DOHH2 (cell line): ENCODE measurements at regions not wholly inside any gene's neighbourhood (a gene's known extent, or its start where the extent isn't known, plus 50 kb on each side); places are given as distances from the start of the nearest gene placed in this dataset.
"Not testable (repeated sequence)": the region's sequence is repeated elsewhere in the genome, so short reads cannot be mapped to it uniquely, and the experiment has no call there.

ENCODE experiments used
- H3F3A ChIP-seq: fragments of 200-600 bp; sonication (generic), shearing (Covaris generic); 2 replicates; pipeline ENCODE4 v1.6.0; 2016; ENCODE audit warnings: antibody characterized with exemption, mild to moderate bottlenecking; ENCODE audit not compliant: control insufficient read depth, insufficient read depth
- H3K27ac ChIP-seq: fragments of 200-600 bp; sonication (generic); 2 replicates; pipeline ENCODE4 v1.5.1; 2014; ENCODE audit warnings: low read depth, mild to moderate bottlenecking, low read length, moderate library complexity
- H3K27me3 ChIP-seq: fragments of 200-600 bp; sonication (generic); 2 replicates; pipeline ENCODE4 v1.6.1; 2014; ENCODE audit warnings: mild to moderate bottlenecking, low read length, mixed read lengths; ENCODE audit not compliant: control insufficient read depth
- H3K36me3 ChIP-seq: fragments of 200-600 bp; sonication (generic); 2 replicates; pipeline ENCODE4 v1.6.1; 2014; ENCODE audit warnings: mild to moderate bottlenecking, low read length, moderate library complexity, mixed read lengths; ENCODE audit not compliant: control insufficient read depth
- H3K4me1 ChIP-seq: fragments of 200-600 bp; sonication (generic); 2 replicates; pipeline ENCODE4 v1.6.1; 2014; ENCODE audit warnings: mild to moderate bottlenecking, low read length, mixed read lengths; ENCODE audit not compliant: control insufficient read depth
- H3K4me2 ChIP-seq: fragments of 200-600 bp; sonication (generic); 2 replicates; pipeline ENCODE4 v1.6.0; 2014; ENCODE audit warnings: mild to moderate bottlenecking, low read length, moderate library complexity
- H3K4me3 ChIP-seq: fragments of 200-600 bp; sonication (generic); 2 replicates; pipeline ENCODE4 v1.5.1; 2014; ENCODE audit warnings: mild to moderate bottlenecking, low read length, mixed read lengths
- H3K79me2 ChIP-seq: fragments of 200-600 bp; sonication (generic); 2 replicates; pipeline ENCODE4 v1.6.1; 2014; ENCODE audit warnings: mild to moderate bottlenecking, low read length, mixed read lengths; ENCODE audit not compliant: control insufficient read depth
- H3K9me2 ChIP-seq: fragments of 200-600 bp; sonication (generic); replicated peaks from 2 replicates; pipeline ENCODE4 v1.6.1; 2014; ENCODE audit warnings: mild to moderate bottlenecking, low read length, mixed read lengths; ENCODE audit not compliant: control insufficient read depth
- H3K9me3 ChIP-seq: fragments of 200-600 bp; sonication (generic); 2 replicates; pipeline ENCODE4 v1.6.1; 2014; ENCODE audit warnings: antibody characterized with exemption, low read length, mixed read lengths; ENCODE audit not compliant: control insufficient read depth, insufficient read depth
- H4K20me1 ChIP-seq: fragments of 200-600 bp; sonication (generic); 2 replicates; pipeline ENCODE4 v1.6.0; 2014; ENCODE audit warnings: low read depth, mild to moderate bottlenecking, antibody characterized with exemption, low read length, moderate library complexity; ENCODE audit not compliant: control insufficient read depth, insufficient read depth
- CTCF ChIP-seq: fragments of 200-600 bp; sonication (generic); IDR thresholded peaks from one replicate; pipeline ENCODE4 v1.5.1; 2014; ENCODE audit warnings: antibody characterized with exemption, mild to moderate bottlenecking, low read depth, low read length; ENCODE audit not compliant: poor library complexity, severe bottlenecking
- EZH2phosphoT487 ChIP-seq: fragments of 200-600 bp; sonication (generic); IDR thresholded peaks from 2 replicates; pipeline ENCODE4 v1.6.1; 2017; ENCODE audit warnings: borderline replicate concordance, mild to moderate bottlenecking, antibody characterized with exemption, low read length, moderate library complexity, mixed read lengths

DNA sequence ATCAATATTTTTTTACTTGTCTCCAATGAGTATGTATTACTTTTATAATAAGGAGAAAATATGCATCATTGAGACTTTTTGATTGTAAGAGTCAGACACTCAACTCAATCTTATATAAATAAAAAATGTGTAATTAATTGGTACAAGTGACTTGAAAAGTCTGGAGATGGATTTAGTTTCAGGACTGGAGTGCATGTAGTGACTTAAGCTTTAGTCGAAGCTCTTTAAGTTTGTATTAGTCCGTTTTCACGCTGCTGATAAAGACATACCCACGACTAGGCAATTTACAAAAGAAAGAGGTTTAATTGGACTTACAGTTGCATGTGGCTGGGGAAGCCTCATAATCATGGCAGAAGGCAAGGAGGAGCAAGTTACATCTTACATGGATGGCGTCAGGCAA, 60.7 kb upstream of the NKD1 start:
- no peaks in the 10 kb centered on the region for H3K36me3 ChIP-seq
- H3K79me2 ChIP-seq = no peaks in the 10 kb centered on the region
- no peak overlapping the region for H3K4me2 ChIP-seq
- H3K27ac ChIP-seq = no peak overlapping the region
- no peak for TF ChIP-seq EZH2phosphoT487
- no peak for TF ChIP-seq CTCF
- no peaks in the 10 kb centered on the region for H4K20me1 ChIP-seq
- no peaks in the 10 kb centered on the region for H3F3A ChIP-seq
- H3K4me3 ChIP-seq = no peak overlapping the region
- H3K27me3 ChIP-seq = no peaks in the 10 kb centered on the region
- H3K9me2 ChIP-seq = no peaks in the 10 kb centered on the region
- H3K9me3 ChIP-seq = no peaks in the 10 kb centered on the region; the same call in 1 of the 2 replicates
- no peaks in the 10 kb centered on the region for H3K4me1 ChIP-seq

DNA sequence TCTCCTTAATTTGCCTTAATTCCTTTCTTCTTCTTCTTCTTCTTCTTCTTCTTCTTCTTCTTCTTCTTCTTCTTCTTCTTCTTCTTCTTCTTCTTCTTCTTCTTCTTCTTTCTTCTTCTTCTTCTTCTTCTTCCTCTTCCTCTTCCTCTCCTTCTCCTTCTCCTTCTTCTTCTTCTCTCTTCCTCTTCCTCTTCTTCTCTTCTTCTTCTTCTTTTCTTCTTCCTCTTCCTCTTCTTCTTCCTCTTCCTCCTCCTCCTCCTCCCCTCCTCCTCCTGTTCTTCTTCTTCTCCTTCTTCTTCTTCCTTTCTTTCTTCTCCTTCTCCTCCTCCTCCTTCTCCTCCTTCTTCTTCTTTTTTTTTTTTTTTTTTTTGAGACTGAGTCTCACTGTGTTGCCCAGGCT, 62.0 kb upstream of the NKD1 start:
- H3F3A ChIP-seq, H3K4me1 ChIP-seq, H3K27me3 ChIP-seq, H3K4me2 ChIP-seq, H3K4me3 ChIP-seq, H3K9me2 ChIP-seq, H4K20me1 ChIP-seq, H3K79me2 ChIP-seq, H3K36me3 ChIP-seq, H3K27ac ChIP-seq, H3K9me3 ChIP-seq: not testable (repeated sequence)

- Histone ChIP-seq H3K4me1 (no peaks in the 10 kb centered on the region), H3K79me2 (no peaks in the 10 kb centered on the region), H3K9me2 (no peaks in the 10 kb centered on the region), H3K27me3 (no peaks in the 10 kb centered on the region), H3K4me2 (no peak overlapping the region), H4K20me1 (no peaks in the 10 kb centered on the region), H3K27ac (no peak overlapping the region), H3K4me3 (no peak overlapping the region), H3K9me3 (no peaks in the 10 kb centered on the region; the same call in 1 of the 2 replicates), H3F3A (no peaks in the 10 kb centered on the region), H3K36me3 (no peaks in the 10 kb centered on the region)
- TF ChIP-seq EZH2phosphoT487 (no peak), CTCF (no peak)
These were observed 63.0 kb upstream of the NKD1 start for GRCh38 chr16:50485232-50485631.

- H3K4me3 ChIP-seq = no peak overlapping the region
- H3K4me2 ChIP-seq = no peak overlapping the region
- no peaks in the 10 kb centered on the region for H3K4me1 ChIP-seq
- H3K27ac ChIP-seq = no peak overlapping the region
- no peaks in the 10 kb centered on the region for H3K9me2 ChIP-seq
- H3K79me2 ChIP-seq = no peaks in the 10 kb centered on the region
- no peaks in the 10 kb centered on the region for H3F3A ChIP-seq
- H4K20me1 ChIP-seq = no peaks in the 10 kb centered on the region
- no peaks in the 10 kb centered on the region for H3K36me3 ChIP-seq
- H3K27me3 ChIP-seq = peaks cover 3% of the 10 kb centered on the region; the same call in 1 of the 2 replicates
- TF ChIP-seq EZH2phosphoT487 (no peak), CTCF (no peak)
- H3K9me3 ChIP-seq = no peaks in the 10 kb centered on the region; the same call in 1 of the 2 replicates
These were observed 65.9 kb upstream of the NKD1 start for GRCh38 chr16:50482271-50482670.
